Fibroblast of pulmonary artery (primary cell): ENCODE measurements at regions not wholly inside any gene's neighbourhood (a gene's known extent, or its start where the extent isn't known, plus 50 kb on each side); places are given as distances from the start of the nearest gene placed in this dataset.
A peak's percentile ranks its signal among the peaks of the same experiment; 100 is the strongest.

Experiments used
- DNase-seq: peaks from one replicate; pipeline ENCODE4 v3.0.0-alpha.2; 2010; ENCODE audit warnings: low read depth
- H3K4me3 ChIP-seq: replicated peaks from 2 replicates; pipeline ENCODE4 v1.5.1; 2011; ENCODE audit warnings: low read depth, mild to moderate bottlenecking, control low read depth, low read length, moderate library complexity
- TF ChIP-seq, protein P1 (sequence below): IDR thresholded peaks from 2 replicates; pipeline ENCODE4 v1.5.1; 2011; ENCODE audit warnings: mild to moderate bottlenecking, control low read depth, low read length, inconsistent platforms; ENCODE audit errors: missing control alignments

DNA sequence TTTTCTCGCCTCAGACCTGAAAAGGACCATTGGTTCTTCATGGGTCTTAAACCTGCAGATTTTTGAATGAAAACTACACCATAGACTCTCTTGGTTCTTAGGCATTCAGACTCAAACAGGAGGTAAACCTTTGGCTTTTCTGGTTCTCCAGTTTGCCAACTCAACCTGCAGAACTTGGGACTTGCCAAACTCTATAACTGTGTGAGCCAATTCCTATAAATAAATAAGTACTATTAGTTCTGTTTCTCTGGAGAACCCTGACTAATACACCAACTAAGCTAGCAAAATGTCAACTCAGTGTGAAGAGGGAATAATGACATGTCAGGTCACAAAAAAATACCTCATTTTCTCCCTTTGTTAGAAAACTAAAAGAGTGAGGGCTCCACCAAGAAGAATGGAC lies 374.6 kb downstream of the RAB28 start:
- DNase-seq: no peak
- TF ChIP-seq, protein P1, sequence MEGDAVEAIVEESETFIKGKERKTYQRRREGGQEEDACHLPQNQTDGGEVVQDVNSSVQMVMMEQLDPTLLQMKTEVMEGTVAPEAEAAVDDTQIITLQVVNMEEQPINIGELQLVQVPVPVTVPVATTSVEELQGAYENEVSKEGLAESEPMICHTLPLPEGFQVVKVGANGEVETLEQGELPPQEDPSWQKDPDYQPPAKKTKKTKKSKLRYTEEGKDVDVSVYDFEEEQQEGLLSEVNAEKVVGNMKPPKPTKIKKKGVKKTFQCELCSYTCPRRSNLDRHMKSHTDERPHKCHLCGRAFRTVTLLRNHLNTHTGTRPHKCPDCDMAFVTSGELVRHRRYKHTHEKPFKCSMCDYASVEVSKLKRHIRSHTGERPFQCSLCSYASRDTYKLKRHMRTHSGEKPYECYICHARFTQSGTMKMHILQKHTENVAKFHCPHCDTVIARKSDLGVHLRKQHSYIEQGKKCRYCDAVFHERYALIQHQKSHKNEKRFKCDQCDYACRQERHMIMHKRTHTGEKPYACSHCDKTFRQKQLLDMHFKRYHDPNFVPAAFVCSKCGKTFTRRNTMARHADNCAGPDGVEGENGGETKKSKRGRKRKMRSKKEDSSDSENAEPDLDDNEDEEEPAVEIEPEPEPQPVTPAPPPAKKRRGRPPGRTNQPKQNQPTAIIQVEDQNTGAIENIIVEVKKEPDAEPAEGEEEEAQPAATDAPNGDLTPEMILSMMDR: no peak
- H3K4me3 ChIP-seq: no peak overlapping the region

- DNase-seq: no peak
- H3K4me3 ChIP-seq: no peak overlapping the region
- TF ChIP-seq, protein P1: peak; percentile 12
These were observed 376.0 kb downstream of the RAB28 start for GRCh38 chr4:13108096-13108495.

DNA sequence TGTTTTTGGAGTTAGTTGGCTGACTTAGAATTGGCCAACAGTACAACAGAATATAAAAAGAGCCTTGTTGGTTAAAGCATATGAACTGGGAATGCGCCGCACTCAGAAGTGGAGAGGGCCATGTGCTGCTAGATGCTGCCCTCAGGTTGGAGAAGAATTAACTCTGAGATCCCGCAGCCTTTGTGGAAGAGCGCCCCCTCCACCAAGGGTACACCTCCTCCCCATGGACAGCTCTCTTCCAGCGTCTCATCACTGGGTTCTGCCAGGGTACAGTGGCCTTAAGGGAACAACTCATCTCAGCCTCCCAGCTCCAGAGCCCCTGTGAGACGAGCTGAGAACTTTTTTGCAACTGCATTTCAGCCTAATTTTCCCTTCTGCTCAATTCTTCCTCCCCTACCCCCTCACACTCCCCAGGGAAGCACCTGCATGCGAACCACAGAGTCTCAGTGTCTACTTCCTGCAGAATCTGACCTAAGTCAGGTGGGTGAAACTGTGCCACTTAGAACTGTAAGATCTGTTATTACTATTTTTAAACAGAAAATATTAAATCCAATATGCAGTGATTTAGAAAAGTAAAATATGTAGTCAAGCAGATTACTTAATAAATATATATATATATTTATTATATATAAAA lies 380.6 kb downstream of the RAB28 start:
- H3K4me3 ChIP-seq: no peak overlapping the region
- no peak for DNase-seq
- TF ChIP-seq, protein P1: no peak

DNA sequence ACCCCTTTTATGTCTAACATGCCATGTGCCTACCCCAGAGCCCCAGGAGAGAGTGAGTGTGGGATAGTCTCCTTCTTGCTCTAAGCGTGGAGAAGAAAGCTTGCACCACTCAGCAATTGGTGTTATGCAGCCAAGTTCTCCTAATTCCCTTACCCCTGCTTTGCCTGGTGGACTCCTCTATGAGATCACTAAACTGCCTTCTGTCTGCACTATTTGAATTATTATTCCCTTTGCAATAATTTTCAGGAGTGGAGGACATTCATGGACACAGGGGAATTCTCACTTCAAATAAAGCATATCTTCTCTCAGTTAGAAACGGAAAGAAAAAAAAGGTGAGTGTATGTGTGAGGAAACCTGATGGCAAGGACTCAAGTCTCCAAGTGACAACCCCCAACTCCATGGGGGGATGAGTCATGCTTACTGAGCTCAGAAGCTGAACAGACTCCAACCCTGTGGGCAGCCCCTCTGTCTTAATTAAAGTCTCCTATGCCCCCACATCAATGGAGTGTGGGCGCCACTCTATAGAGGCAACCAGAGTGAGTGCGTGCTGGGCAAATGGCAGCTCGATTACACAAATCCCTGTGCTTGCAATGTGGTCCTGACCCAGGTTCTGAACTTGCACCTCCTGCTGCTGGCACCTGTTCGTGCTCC lies 381.9 kb downstream of the RAB28 start:
- H3K4me3 ChIP-seq: no peak overlapping the region
- TF ChIP-seq, protein P1: no peak
- DNase-seq: no peak

- DNase-seq: no peak
- TF ChIP-seq, protein P1: no peak
- no peak overlapping the region for H3K4me3 ChIP-seq
These were observed 386.2 kb downstream of the RAB28 start for GRCh38 chr4:13097971-13098370.

DNA sequence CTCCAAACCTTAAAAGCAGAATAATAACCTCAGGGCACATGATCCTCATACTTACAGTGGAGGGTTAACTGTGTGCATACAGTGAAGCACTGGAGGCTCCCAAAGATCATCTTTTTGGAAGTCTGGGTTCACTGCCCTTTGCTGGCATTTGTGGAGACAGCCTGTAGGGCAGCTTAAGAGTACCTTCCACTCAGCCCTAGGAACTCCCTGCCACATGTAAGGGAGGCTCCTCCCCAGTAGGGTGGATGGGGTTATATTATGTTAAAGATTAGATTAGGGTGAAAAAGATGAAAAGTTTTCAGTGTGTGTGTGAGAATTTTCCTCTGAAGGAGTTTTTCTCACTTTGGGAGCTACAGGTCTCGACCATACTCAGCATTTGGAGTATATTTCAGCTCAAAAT lies 388.4 kb downstream of the RAB28 start:
- H3K4me3 ChIP-seq: no peak overlapping the region
- no peak for DNase-seq
- TF ChIP-seq, protein P1: no peak

DNA sequence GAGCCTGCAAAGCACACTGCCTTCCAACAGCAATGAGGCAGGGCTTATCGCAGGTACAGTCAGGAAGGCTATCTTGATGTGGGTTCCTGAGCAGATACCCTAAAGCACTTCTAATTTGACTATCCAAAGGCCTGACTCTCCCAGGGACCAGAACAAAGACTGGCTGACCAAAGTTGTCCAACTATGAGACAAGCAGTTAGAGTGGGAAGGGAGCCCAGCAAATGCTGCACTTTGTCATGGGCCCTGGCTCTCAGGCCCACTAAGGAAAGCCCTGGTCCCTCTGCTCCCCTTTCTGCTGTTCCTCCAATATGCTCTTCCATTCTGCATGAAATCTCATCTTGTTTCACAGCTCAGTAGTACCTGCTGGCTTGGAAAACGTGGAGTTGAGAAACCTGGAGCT lies 391.0 kb downstream of the RAB28 start:
- no peak overlapping the region for H3K4me3 ChIP-seq
- no peak for DNase-seq
- TF ChIP-seq, protein P1: no peak
